Left ventricle myocardium inferior (tissue), 1 donor: ENCODE measurements at regions not wholly inside any gene's neighbourhood (a gene's known extent, or its start where the extent isn't known, plus 50 kb on each side); places are given as distances from the start of the nearest gene placed in this dataset.

ENCODE experiments used
- DNase-seq: peaks from one replicate; pipeline ENCODE4 v3.0.0-alpha.2; 2020
- H3K27ac ChIP-seq: fragments of 200-600 bp; replicated peaks from 2 replicates; pipeline ENCODE4 v1.8.0; 2021
- H3K27me3 ChIP-seq: fragments of 200-600 bp; 2 replicates; pipeline ENCODE4 v1.8.0; 2021; ENCODE audit warnings: low read depth
- H3K36me3 ChIP-seq: fragments of 200-600 bp; 2 replicates; pipeline ENCODE4 v1.8.0; 2021
- H3K4me1 ChIP-seq: fragments of 200-600 bp; 2 replicates; pipeline ENCODE4 v1.8.0; 2021
- H3K4me3 ChIP-seq: fragments of 200-600 bp; 2 replicates; pipeline ENCODE4 v1.8.0; 2021; ENCODE audit warnings: mild to moderate bottlenecking, moderate library complexity
- H3K9me3 ChIP-seq: fragments of 200-600 bp; replicated peaks from 2 replicates; pipeline ENCODE4 v1.8.0; 2021
- CTCF ChIP-seq: fragments of 200-600 bp; IDR thresholded peaks from 2 replicates; pipeline ENCODE4 v1.8.0; 2021; ENCODE audit warnings: antibody characterized with exemption, mild to moderate bottlenecking, borderline replicate concordance
- intact Hi-C: fragments of 100-400 bp; cut with micrococcal nuclease; formaldehyde crosslinking; loops from one replicate; pipeline ENCODE4 v1.11.0; 2022
- donor health status: DM: no; HTN: yes; CAD: no; lungs with severe emphysema.

GRCh38 chr22:48600171-48600570 lies 1227.5 kb downstream of the BRD1 start:
- intact Hi-C loops = no loop called here
- DNase-seq = no peak

GRCh38 chr22:48599346-48599745 lies 1228.3 kb downstream of the BRD1 start:
- no peak for TF ChIP-seq CTCF
- Histone ChIP-seq H3K27ac (no peak overlapping the region), H3K4me3 (no peak overlapping the region), H3K4me1 (no peaks in the 10 kb centered on the region), H3K27me3 (peaks cover 49% of the 10 kb centered on the region), H3K9me3 (peaks cover 12% of the 10 kb centered on the region), H3K36me3 (no peaks in the 10 kb centered on the region)
- no peak for DNase-seq
- intact Hi-C loops = no loop called here

More at GRCh38 chr22:48600171-48600570, 1227.5 kb downstream of the BRD1 start:
- H3K27me3 ChIP-seq = peaks cover 42% of the 10 kb centered on the region
- H3K4me3 ChIP-seq = no peak overlapping the region
- no peaks in the 10 kb centered on the region for H3K4me1 ChIP-seq
- no peak overlapping the region for H3K27ac ChIP-seq
- no peaks in the 10 kb centered on the region for H3K36me3 ChIP-seq
- no peak for TF ChIP-seq CTCF
- peaks cover 12% of the 10 kb centered on the region for H3K9me3 ChIP-seq

GRCh38 chr22:48596111-48596850 lies 1231.4 kb downstream of the BRD1 start:
- Histone ChIP-seq H3K4me3 (no peak overlapping the region), H3K4me1 (no peaks in the 10 kb centered on the region), H3K27ac (no peak overlapping the region), H3K9me3 (peaks cover 12% of the 10 kb centered on the region), H3K36me3 (no peaks in the 10 kb centered on the region), H3K27me3 (peaks cover 67% of the 10 kb centered on the region)
- intact Hi-C loops = no loop called here
- TF ChIP-seq CTCF = no peak
- no peak for DNase-seq

GRCh38 chr22:48595511-48595905 lies 1232.2 kb downstream of the BRD1 start:
- Histone ChIP-seq H3K27ac (no peak overlapping the region), H3K27me3 (peaks cover 72% of the 10 kb centered on the region), H3K36me3 (no peaks in the 10 kb centered on the region), H3K4me1 (no peaks in the 10 kb centered on the region), H3K4me3 (no peak overlapping the region), H3K9me3 (peaks cover 12% of the 10 kb centered on the region)
- intact Hi-C loops = no loop called here
- TF ChIP-seq CTCF = no peak
- no peak for DNase-seq

- Histone ChIP-seq H3K27ac (no peak overlapping the region), H3K36me3 (no peaks in the 10 kb centered on the region), H3K4me3 (no peak overlapping the region), H3K9me3 (peaks cover 12% of the 10 kb centered on the region), H3K4me1 (no peaks in the 10 kb centered on the region), H3K27me3 (peaks cover 78% of the 10 kb centered on the region)
- no peak for DNase-seq
- intact Hi-C loops = no loop called here
- no peak for TF ChIP-seq CTCF
Measured at GRCh38 chr22:48594757-48595510, 1232.7 kb downstream of the BRD1 start.
